ENCODE measurements at regions not wholly inside any gene's neighbourhood (a gene's known extent, or its start where the extent isn't known, plus 50 kb on each side); places are given as distances from the start of the nearest gene placed in this dataset.
"Not testable (repeated sequence)": the region's sequence is repeated elsewhere in the genome, so short reads cannot be mapped to it uniquely, and the experiment has no call there.

DNA sequence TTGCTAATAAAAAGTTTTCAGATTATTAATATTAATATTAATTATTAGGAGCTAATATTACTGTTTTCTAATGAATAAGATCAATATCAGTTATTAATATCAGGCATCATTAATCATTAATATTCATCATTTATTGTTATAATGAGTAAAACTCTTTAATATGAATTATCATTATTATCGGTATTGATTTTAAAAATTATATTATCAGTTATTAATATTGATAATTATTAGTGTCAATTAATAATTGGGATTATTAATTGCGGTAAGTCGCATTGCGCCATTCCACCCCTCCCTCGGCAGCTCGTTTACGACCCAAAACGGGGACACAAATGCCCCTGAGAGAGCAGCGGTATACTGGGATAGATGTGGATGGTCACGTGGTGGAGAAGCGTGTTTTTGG, 70.4 kb upstream of the HMX1 start:
- BruUV-seq (replicated peaks); intact Hi-C loops (cut with micrococcal nuclease; ENCODE audit: unreplicated experiment); H4K20me1 ChIP-seq (ENCODE audit: insufficient read depth); H3K79me2 ChIP-seq (ENCODE audit: low read depth); H3F3A ChIP-seq (ENCODE audit: insufficient read depth, low read depth); POLR2A ChIA-PET (ENCODE audit: unreplicated experiment); H3K4me2 ChIP-seq; H3K4me3 ChIP-seq; CTCF ChIA-PET; H2AFZ ChIP-seq; H3K36me3 ChIP-seq (ENCODE audit: low read depth); H3K9me2 ChIP-seq (ENCODE audit: insufficient read depth); H3K27ac ChIP-seq; H3K9me3 ChIP-seq (ENCODE audit: insufficient read depth, low read depth); H3K4me1 ChIP-seq (replicated peaks; ENCODE audit: insufficient read depth); DNase-seq: not testable (repeated sequence)
- H3K27me3 ChIP-seq (ENCODE audit: insufficient read depth, low read depth), result peaks cover 17% of the 10 kb centered on the region

DNA sequence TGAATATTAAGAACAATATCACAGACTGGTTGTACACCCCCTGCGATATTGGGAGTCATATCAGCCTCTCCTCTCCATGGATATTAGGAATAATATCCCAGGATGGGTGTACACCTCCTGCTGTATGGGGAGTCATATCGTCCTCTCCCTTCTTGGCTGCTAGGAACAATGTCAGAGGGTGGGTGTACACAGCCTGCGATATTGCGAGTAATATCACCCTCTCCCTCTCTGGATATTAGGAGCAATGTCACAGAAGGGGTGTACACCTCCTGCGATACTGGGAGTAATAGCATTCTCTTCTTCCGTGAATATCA, 69.8 kb upstream of the HMX1 start:
- H3K36me3 ChIP-seq (ENCODE audit: low read depth); H4K20me1 ChIP-seq (ENCODE audit: insufficient read depth); H3K9me2 ChIP-seq (ENCODE audit: insufficient read depth); BruUV-seq (replicated peaks); H3K79me2 ChIP-seq (ENCODE audit: low read depth); intact Hi-C loops (cut with micrococcal nuclease; ENCODE audit: unreplicated experiment); H3K9me3 ChIP-seq (ENCODE audit: insufficient read depth, low read depth); H3K4me1 ChIP-seq (replicated peaks; ENCODE audit: insufficient read depth); POLR2A ChIA-PET (ENCODE audit: unreplicated experiment); H3K27ac ChIP-seq; DNase-seq; H3K4me3 ChIP-seq; CTCF ChIA-PET; H3F3A ChIP-seq (ENCODE audit: insufficient read depth, low read depth); H3K4me2 ChIP-seq; H2AFZ ChIP-seq: not testable (repeated sequence)
- peaks cover 17% of the 10 kb centered on the region for H3K27me3 ChIP-seq (ENCODE audit: insufficient read depth, low read depth)

DNA sequence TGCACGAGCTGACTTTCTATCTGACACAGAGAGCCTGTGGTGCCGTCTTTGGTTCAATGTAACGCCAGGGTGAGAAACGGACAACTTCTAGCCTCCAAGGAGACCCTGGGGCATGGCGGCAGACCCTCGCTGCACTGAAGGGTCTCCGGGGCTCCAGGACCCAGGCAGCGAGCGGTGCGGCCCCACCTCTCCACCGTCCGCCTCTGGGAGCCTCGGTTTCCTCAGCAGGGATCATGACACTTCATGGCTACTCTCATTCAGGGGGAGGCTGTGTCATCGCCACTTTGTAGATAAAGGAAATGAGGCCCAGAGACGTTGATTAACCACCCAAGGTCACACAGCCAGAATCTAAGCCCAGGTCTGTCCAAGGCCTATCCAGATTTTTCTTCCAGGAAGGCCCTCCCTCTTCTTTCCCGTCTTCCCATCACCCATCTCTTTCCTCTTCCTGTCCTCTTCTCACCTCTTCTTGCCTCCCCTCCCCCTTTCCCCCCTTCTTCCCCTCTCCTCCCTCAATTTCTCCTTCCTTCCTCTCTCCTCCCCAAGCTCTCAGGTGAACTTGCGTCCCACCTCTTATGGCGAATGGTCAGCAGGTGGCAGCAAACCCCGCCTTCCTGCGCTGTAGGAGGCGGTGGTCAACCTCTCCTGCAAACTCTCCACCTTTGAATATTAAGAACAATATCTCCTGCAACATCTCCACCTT, 69.3 kb upstream of the HMX1 start:
- Histone ChIP-seq H3K4me3 (no peak overlapping the region), H3F3A (ENCODE audit: insufficient read depth, low read depth) (no peaks in the 10 kb centered on the region), H3K4me2 (no peak overlapping the region), H3K4me1 (replicated peaks; ENCODE audit: insufficient read depth) (no peaks in the 10 kb centered on the region), H4K20me1 (ENCODE audit: insufficient read depth) (no peaks in the 10 kb centered on the region), H3K79me2 (ENCODE audit: low read depth) (no peaks in the 10 kb centered on the region), H3K27ac (no peak overlapping the region), H3K9me2 (ENCODE audit: insufficient read depth) (no peaks in the 10 kb centered on the region), H3K27me3 (ENCODE audit: insufficient read depth, low read depth) (peaks cover 17% of the 10 kb centered on the region), H3K36me3 (ENCODE audit: low read depth) (no peaks in the 10 kb centered on the region), H2AFZ (no peak overlapping the region), H3K9me3 (ENCODE audit: insufficient read depth, low read depth) (no peaks in the 10 kb centered on the region)
- POLR2A ChIA-PET (ENCODE audit: unreplicated experiment), result no interaction called here
- CTCF ChIA-PET, result no interaction called here
- DNase-seq, result peak in 1 of 2 experiments; percentile 24
- intact Hi-C loops (cut with micrococcal nuclease; ENCODE audit: unreplicated experiment), result no loop called here
- no TSS peak for BruUV-seq (replicated peaks)
- TF ChIP-seq, protein P1, sequence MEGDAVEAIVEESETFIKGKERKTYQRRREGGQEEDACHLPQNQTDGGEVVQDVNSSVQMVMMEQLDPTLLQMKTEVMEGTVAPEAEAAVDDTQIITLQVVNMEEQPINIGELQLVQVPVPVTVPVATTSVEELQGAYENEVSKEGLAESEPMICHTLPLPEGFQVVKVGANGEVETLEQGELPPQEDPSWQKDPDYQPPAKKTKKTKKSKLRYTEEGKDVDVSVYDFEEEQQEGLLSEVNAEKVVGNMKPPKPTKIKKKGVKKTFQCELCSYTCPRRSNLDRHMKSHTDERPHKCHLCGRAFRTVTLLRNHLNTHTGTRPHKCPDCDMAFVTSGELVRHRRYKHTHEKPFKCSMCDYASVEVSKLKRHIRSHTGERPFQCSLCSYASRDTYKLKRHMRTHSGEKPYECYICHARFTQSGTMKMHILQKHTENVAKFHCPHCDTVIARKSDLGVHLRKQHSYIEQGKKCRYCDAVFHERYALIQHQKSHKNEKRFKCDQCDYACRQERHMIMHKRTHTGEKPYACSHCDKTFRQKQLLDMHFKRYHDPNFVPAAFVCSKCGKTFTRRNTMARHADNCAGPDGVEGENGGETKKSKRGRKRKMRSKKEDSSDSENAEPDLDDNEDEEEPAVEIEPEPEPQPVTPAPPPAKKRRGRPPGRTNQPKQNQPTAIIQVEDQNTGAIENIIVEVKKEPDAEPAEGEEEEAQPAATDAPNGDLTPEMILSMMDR (conservative IDR thresholded peaks at IDR 0.05), result peak; percentile 65
- TF ChIP-seq EZH2 (IDR thresholded peaks at IDR 0.05; ENCODE audit: low read depth), result no peak

DNA sequence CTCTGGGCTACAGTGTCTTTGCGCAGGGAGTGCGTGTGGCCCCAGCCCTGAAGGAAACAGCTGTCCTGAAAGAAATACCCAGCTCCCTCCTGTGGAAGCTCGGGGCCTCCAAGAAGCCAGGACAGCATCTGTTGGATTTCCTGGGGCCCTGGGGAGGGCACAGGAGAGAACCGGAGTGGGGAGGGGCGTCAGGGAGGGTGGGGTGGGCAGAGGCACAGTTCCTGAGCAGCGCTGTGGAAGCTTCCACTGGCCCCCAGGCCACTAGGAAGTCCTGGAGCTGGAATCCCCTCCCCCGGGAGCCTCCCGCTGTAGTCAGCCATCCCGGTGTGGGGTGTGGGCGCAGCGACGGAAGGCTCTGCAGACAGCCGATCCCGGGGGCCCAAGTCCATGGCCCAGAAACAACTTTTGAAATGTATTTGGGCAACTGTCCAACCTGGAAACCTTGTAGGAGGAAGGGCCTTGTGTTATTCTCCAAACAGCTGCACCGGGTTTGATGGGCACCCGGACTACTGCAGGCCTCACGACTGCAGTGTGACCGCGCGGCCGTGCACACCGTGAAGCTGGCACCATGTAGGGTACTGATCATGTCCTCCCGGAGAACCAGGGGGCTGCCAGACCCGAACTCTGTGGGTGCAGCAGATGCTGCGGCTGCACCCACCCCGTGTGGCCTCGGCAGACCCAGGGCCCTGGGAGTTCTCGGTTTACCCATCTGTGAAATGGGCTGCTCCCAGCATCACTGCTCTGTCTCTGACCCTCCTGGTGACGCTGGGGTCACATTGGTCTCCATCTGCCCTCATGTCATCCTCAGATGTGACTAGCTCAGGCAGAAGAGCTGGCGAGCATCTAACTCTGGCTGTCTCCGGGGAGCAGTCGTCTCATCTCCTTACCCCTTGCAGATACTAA, 68.5 kb upstream of the HMX1 start:
- no peaks in the 10 kb centered on the region for H3K79me2 ChIP-seq (ENCODE audit: low read depth)
- H3K27ac ChIP-seq, result no peak overlapping the region
- no peaks in the 10 kb centered on the region for H3F3A ChIP-seq (ENCODE audit: insufficient read depth, low read depth)
- no peaks in the 10 kb centered on the region for H4K20me1 ChIP-seq (ENCODE audit: insufficient read depth)
- H3K9me3 ChIP-seq (ENCODE audit: insufficient read depth, low read depth), result no peaks in the 10 kb centered on the region
- H3K9me2 ChIP-seq (ENCODE audit: insufficient read depth), result no peaks in the 10 kb centered on the region
- no peak for DNase-seq
- POLR2A ChIA-PET (ENCODE audit: unreplicated experiment), result no interaction called here
- H3K4me1 ChIP-seq (replicated peaks; ENCODE audit: insufficient read depth), result no peaks in the 10 kb centered on the region
- CTCF ChIA-PET, result no interaction called here
- H3K4me2 ChIP-seq, result no peak overlapping the region
- intact Hi-C loops (cut with micrococcal nuclease; ENCODE audit: unreplicated experiment), result no loop called here
- H3K36me3 ChIP-seq (ENCODE audit: low read depth), result no peaks in the 10 kb centered on the region
- BruUV-seq (replicated peaks), result no TSS peak
- H3K4me3 ChIP-seq, result no peak overlapping the region
- H3K27me3 ChIP-seq (ENCODE audit: insufficient read depth, low read depth), result peaks cover 17% of the 10 kb centered on the region
- TF ChIP-seq EZH2 (IDR thresholded peaks at IDR 0.05; ENCODE audit: low read depth), result no peak
- TF ChIP-seq, protein P1 (conservative IDR thresholded peaks at IDR 0.05), result no peak
- no peak overlapping the region for H2AFZ ChIP-seq
